RWPE1 (cell line): ENCODE measurements at regions not wholly inside any gene's neighbourhood (a gene's known extent, or its start where the extent isn't known, plus 50 kb on each side); places are given as distances from the start of the nearest gene placed in this dataset.
"Not testable (repeated sequence)": the region's sequence is repeated elsewhere in the genome, so short reads cannot be mapped to it uniquely, and the experiment has no call there.

Experiments
- CTCF ChIA-PET: fragments of 350-600 bp; sonication (Branson Sonifier 250); formaldehyde crosslinking; extraction: SDS; loops from one replicate; lab custom pipeline; 2021; lab: Yijun Ruan, JAX
- POLR2A ChIA-PET: fragments of 400-600 bp; formaldehyde crosslinking; extraction: SDS; loops from one replicate; lab custom pipeline; 2020; ENCODE audit warnings: antibody characterized with exemption; ENCODE audit not compliant: low non-redundant PET; lab: Yijun Ruan, JAX
- DNase-seq: peaks from one replicate; pipeline ENCODE4 v3.0.0; 2012; ENCODE audit warnings: low spot score
- H3K27ac ChIP-seq: fragments of 450-650 bp; 2 replicates; pipeline ENCODE4 v1.5.1; 2017
- TF ChIP-seq, protein P1 (sequence below): fragments of 450-650 bp; conservative IDR thresholded peaks from 2 replicates; pipeline ENCODE4 v1.5.1; 2017; ENCODE audit warnings: low read depth, mild to moderate bottlenecking

GRCh38 chr16:65576631-65577030, 454.8 kb upstream of the CDH11 start:
- no peak overlapping the region for H3K27ac ChIP-seq
- TF ChIP-seq, protein P1, sequence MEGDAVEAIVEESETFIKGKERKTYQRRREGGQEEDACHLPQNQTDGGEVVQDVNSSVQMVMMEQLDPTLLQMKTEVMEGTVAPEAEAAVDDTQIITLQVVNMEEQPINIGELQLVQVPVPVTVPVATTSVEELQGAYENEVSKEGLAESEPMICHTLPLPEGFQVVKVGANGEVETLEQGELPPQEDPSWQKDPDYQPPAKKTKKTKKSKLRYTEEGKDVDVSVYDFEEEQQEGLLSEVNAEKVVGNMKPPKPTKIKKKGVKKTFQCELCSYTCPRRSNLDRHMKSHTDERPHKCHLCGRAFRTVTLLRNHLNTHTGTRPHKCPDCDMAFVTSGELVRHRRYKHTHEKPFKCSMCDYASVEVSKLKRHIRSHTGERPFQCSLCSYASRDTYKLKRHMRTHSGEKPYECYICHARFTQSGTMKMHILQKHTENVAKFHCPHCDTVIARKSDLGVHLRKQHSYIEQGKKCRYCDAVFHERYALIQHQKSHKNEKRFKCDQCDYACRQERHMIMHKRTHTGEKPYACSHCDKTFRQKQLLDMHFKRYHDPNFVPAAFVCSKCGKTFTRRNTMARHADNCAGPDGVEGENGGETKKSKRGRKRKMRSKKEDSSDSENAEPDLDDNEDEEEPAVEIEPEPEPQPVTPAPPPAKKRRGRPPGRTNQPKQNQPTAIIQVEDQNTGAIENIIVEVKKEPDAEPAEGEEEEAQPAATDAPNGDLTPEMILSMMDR = no peak
- POLR2A ChIA-PET = no interaction called here
- DNase-seq = no peak
- CTCF ChIA-PET = no interaction called here

- ChIA-PET CTCF (interaction anchor here (0.7 kb wide), 1 partner anchor 600 kb away, joined by 3 read pairs; no protein-coding TSS in a partner anchor), POLR2A (no interaction called here)
- no peak for DNase-seq
- TF ChIP-seq, protein P1 = no peak
- no peak overlapping the region for H3K27ac ChIP-seq
Measured at GRCh38 chr16:65576139-65576538, 454.3 kb upstream of the CDH11 start.

DNA sequence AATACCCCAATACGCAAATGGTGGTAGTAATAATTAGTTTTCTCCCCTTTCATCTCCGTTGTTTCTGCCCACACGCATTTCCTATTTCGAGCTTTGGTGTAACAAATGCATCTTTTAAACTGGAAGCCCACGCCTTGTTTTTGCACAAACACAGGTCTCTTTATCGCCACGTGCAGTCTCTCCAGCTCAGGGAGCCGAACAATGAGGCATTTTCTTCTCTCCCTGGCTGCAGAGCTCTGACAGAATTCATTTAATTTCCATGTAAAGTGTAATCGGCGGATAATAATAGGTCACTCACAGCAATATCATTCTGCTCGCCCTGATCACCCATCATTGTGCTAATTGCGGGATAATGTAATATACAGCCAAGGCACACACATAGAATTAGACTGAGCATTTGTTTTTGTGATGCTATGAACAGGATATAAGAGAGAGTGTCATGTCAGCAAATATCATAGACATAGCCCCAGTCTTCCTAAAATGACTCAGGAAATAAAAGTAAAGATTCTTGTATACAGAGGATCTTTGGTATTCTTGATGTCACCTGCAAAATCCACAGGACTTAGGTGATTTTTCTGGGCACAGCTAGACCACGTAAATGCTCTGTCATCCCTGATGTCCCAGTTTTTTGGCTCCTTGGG, 452.6 kb upstream of the CDH11 start:
- DNase-seq = no peak
- no peak overlapping the region for H3K27ac ChIP-seq
- TF ChIP-seq, protein P1 = no peak
- ChIA-PET POLR2A (no interaction called here), CTCF (no interaction called here)

GRCh38 chr16:65572156-65572555, 450.3 kb upstream of the CDH11 start:
- ChIA-PET CTCF (no interaction called here), POLR2A (no interaction called here)
- peak; percentile 76 for DNase-seq
- TF ChIP-seq, protein P1 = no peak
- no peak overlapping the region for H3K27ac ChIP-seq

- ChIA-PET CTCF (interaction anchor here (0.7 kb wide), 1 partner anchor 1298 kb away, joined by 3 read pairs; no protein-coding TSS in a partner anchor), POLR2A (no interaction called here)
- TF ChIP-seq, protein P1 = no peak
- DNase-seq = no peak
- H3K27ac ChIP-seq = no peak overlapping the region
Measured at GRCh38 chr16:65570261-65570660, 448.4 kb upstream of the CDH11 start.

- DNase-seq = no peak
- TF ChIP-seq, protein P1 = no peak
- ChIA-PET POLR2A (no interaction called here), CTCF (no interaction called here)
- no peak overlapping the region for H3K27ac ChIP-seq
Measured at GRCh38 chr16:65559846-65560245, 438.0 kb upstream of the CDH11 start.

DNA sequence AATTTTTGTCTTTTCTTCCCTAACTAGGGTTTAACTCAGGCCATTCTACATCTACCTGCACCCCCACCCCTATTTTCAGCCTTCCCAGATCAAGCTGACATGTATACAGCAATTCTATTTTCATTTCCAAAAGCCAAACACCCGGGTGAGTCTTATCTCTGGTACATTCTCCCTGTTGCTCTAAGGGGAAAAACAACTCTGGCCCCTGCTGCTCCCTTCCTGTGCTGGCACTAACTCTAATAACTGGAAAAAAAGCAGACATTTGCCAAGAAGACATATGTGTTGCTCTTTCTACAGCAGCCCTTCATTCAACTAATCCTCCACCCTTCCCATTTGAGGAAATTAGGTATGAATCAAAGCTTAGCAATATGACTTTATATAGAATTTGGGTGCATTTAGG, 427.8 kb upstream of the CDH11 start:
- POLR2A ChIA-PET, DNase-seq, CTCF ChIA-PET, H3K27ac ChIP-seq: not testable (repeated sequence)
